T-helper 1 cell treated with Interleukin-12 subunit alpha and Interleukin-12 subunit beta and Interleukin-4 antibody, amounts not matched to agents 30 μg/mL and 1 μg/mL, for 36 hours (primary cell): ENCODE measurements at regions not wholly inside any gene's neighbourhood (a gene's known extent, or its start where the extent isn't known, plus 50 kb on each side); places are given as distances from the start of the nearest gene placed in this dataset.
"Not testable (repeated sequence)": the region's sequence is repeated elsewhere in the genome, so short reads cannot be mapped to it uniquely, and the experiment has no call there.

ENCODE experiments used
- H3K27ac Mint-ChIP-seq: one replicate; pipeline ENCODE4 v1.8.0; 2021; ENCODE audit warnings: mild to moderate bottlenecking, mixed read lengths
- H3K27me3 Mint-ChIP-seq: one replicate; pipeline ENCODE4 v1.8.0; 2021; ENCODE audit warnings: low read depth, mixed read lengths
- H3K36me3 Mint-ChIP-seq: one replicate; pipeline ENCODE4 v1.8.0; 2021; ENCODE audit warnings: low read depth, mixed read lengths
- H3K4me1 Mint-ChIP-seq: one replicate; pipeline ENCODE4 v1.8.0; 2021; ENCODE audit warnings: low read depth, mixed read lengths
- H3K4me3 Mint-ChIP-seq: one replicate; pipeline ENCODE4 v1.8.0; 2021; ENCODE audit warnings: mild to moderate bottlenecking, moderate library complexity, mixed read lengths
- H3K9me3 Mint-ChIP-seq: one replicate; pipeline ENCODE4 v1.8.0; 2021; ENCODE audit warnings: mixed read lengths

GRCh38 chr21:38912789-38913119 is 107.0 kb downstream of the ETS2 start:
- no peak overlapping the region for H3K4me3 Mint-ChIP-seq
- H3K27me3 Mint-ChIP-seq = peaks cover 9% of the 10 kb centered on the region
- H3K36me3 Mint-ChIP-seq = no peaks in the 10 kb centered on the region

GRCh38 chr21:38912102-38912629 is 106.4 kb downstream of the ETS2 start:
- Mint-ChIP-seq H3K27ac (no peak overlapping the region), H3K36me3 (no peaks in the 10 kb centered on the region), H3K4me1 (no peaks in the 10 kb centered on the region), H3K4me3 (no peak overlapping the region), H3K27me3 (peaks cover 7% of the 10 kb centered on the region), H3K9me3 (no peaks in the 10 kb centered on the region)

More at GRCh38 chr21:38912789-38913119, 107.0 kb downstream of the ETS2 start:
- no peak overlapping the region for H3K27ac Mint-ChIP-seq
- H3K9me3 Mint-ChIP-seq = no peaks in the 10 kb centered on the region
- no peaks in the 10 kb centered on the region for H3K4me1 Mint-ChIP-seq

- Mint-ChIP-seq H3K9me3 (no peaks in the 10 kb centered on the region), H3K4me3 (no peak overlapping the region), H3K27ac (peak overlapping the region; percentile 8), H3K4me1 (no peaks in the 10 kb centered on the region), H3K27me3 (peaks cover 6% of the 10 kb centered on the region), H3K36me3 (no peaks in the 10 kb centered on the region)
Observed at GRCh38 chr21:38911484-38912101, 105.9 kb downstream of the ETS2 start.

- no peak overlapping the region for H3K4me3 Mint-ChIP-seq
- no peaks in the 10 kb centered on the region for H3K9me3 Mint-ChIP-seq
- no peaks in the 10 kb centered on the region for H3K36me3 Mint-ChIP-seq
- H3K27me3 Mint-ChIP-seq = no peaks in the 10 kb centered on the region
- no peaks in the 10 kb centered on the region for H3K4me1 Mint-ChIP-seq
- no peak overlapping the region for H3K27ac Mint-ChIP-seq
Observed at GRCh38 chr21:38910390-38911067, 104.8 kb downstream of the ETS2 start.

GRCh38 chr21:38909929-38910328 is 104.2 kb downstream of the ETS2 start:
- no peaks in the 10 kb centered on the region for H3K36me3 Mint-ChIP-seq
- no peaks in the 10 kb centered on the region for H3K4me1 Mint-ChIP-seq
- no peaks in the 10 kb centered on the region for H3K27me3 Mint-ChIP-seq
- H3K27ac Mint-ChIP-seq = no peak overlapping the region
- no peak overlapping the region for H3K4me3 Mint-ChIP-seq
- H3K9me3 Mint-ChIP-seq = peaks cover 3% of the 10 kb centered on the region

- no peaks in the 10 kb centered on the region for H3K36me3 Mint-ChIP-seq
- H3K9me3 Mint-ChIP-seq = peaks cover 5% of the 10 kb centered on the region
- H3K27me3 Mint-ChIP-seq = no peaks in the 10 kb centered on the region
- no peak overlapping the region for H3K27ac Mint-ChIP-seq
- no peaks in the 10 kb centered on the region for H3K4me1 Mint-ChIP-seq
- H3K4me3 Mint-ChIP-seq = no peak overlapping the region
Observed at GRCh38 chr21:38909109-38909508, 103.4 kb downstream of the ETS2 start.

GRCh38 chr21:38908537-38908936 is 102.8 kb downstream of the ETS2 start:
- Mint-ChIP-seq H3K27ac (no peak overlapping the region), H3K4me1 (no peaks in the 10 kb centered on the region), H3K27me3 (no peaks in the 10 kb centered on the region), H3K36me3 (no peaks in the 10 kb centered on the region), H3K9me3 (peaks cover 5% of the 10 kb centered on the region), H3K4me3 (no peak overlapping the region)

GRCh38 chr21:38905752-38906151 is 100.0 kb downstream of the ETS2 start:
- no peak overlapping the region for H3K4me3 Mint-ChIP-seq
- H3K9me3 Mint-ChIP-seq = peaks cover 8% of the 10 kb centered on the region
- H3K36me3 Mint-ChIP-seq = no peaks in the 10 kb centered on the region
- no peaks in the 10 kb centered on the region for H3K4me1 Mint-ChIP-seq
- H3K27me3 Mint-ChIP-seq = no peaks in the 10 kb centered on the region
- H3K27ac Mint-ChIP-seq = no peak overlapping the region

- no peaks in the 10 kb centered on the region for H3K36me3 Mint-ChIP-seq
- no peak overlapping the region for H3K27ac Mint-ChIP-seq
- no peak overlapping the region for H3K4me3 Mint-ChIP-seq
- no peaks in the 10 kb centered on the region for H3K4me1 Mint-ChIP-seq
- no peaks in the 10 kb centered on the region for H3K27me3 Mint-ChIP-seq
- H3K9me3 Mint-ChIP-seq = peaks cover 8% of the 10 kb centered on the region
Observed at GRCh38 chr21:38905328-38905727, 99.6 kb downstream of the ETS2 start.

- H3K9me3 Mint-ChIP-seq = peaks cover 8% of the 10 kb centered on the region
- H3K4me1 Mint-ChIP-seq = no peaks in the 10 kb centered on the region
- no peaks in the 10 kb centered on the region for H3K36me3 Mint-ChIP-seq
- H3K27ac Mint-ChIP-seq = no peak overlapping the region
- no peak overlapping the region for H3K4me3 Mint-ChIP-seq
- H3K27me3 Mint-ChIP-seq = no peaks in the 10 kb centered on the region
Observed at GRCh38 chr21:38903690-38904139, 98.0 kb downstream of the ETS2 start.

GRCh38 chr21:38902608-38903445 is 97.1 kb downstream of the ETS2 start:
- Mint-ChIP-seq H3K27me3 (no peaks in the 10 kb centered on the region), H3K4me3 (no peak overlapping the region), H3K36me3 (no peaks in the 10 kb centered on the region), H3K4me1 (no peaks in the 10 kb centered on the region), H3K27ac (no peak overlapping the region), H3K9me3 (peaks cover 8% of the 10 kb centered on the region)

- peaks cover 8% of the 10 kb centered on the region for H3K9me3 Mint-ChIP-seq
- peaks cover 5% of the 10 kb centered on the region for H3K27me3 Mint-ChIP-seq
- no peaks in the 10 kb centered on the region for H3K4me1 Mint-ChIP-seq
- no peak overlapping the region for H3K4me3 Mint-ChIP-seq
- H3K36me3 Mint-ChIP-seq = no peaks in the 10 kb centered on the region
- H3K27ac Mint-ChIP-seq = no peak overlapping the region
Observed at GRCh38 chr21:38900499-38900898, 94.8 kb downstream of the ETS2 start.

GRCh38 chr21:38899985-38900384 is 94.3 kb downstream of the ETS2 start:
- not testable (repeated sequence) for H3K27me3 Mint-ChIP-seq, H3K9me3 Mint-ChIP-seq, H3K4me1 Mint-ChIP-seq, H3K27ac Mint-ChIP-seq, H3K36me3 Mint-ChIP-seq, H3K4me3 Mint-ChIP-seq

GRCh38 chr21:38899277-38899947 is 93.7 kb downstream of the ETS2 start:
- H3K27me3 Mint-ChIP-seq = peaks cover 9% of the 10 kb centered on the region
- H3K27ac Mint-ChIP-seq = no peak overlapping the region
- H3K4me1 Mint-ChIP-seq = no peaks in the 10 kb centered on the region
- H3K9me3 Mint-ChIP-seq = peaks cover 3% of the 10 kb centered on the region
- H3K36me3 Mint-ChIP-seq = no peaks in the 10 kb centered on the region
- no peak overlapping the region for H3K4me3 Mint-ChIP-seq
